CD4-positive, alpha-beta T cell treated with Interleukin-15 for 1 hour (primary cell): ENCODE measurements at regions not wholly inside any gene's neighbourhood (a gene's known extent, or its start where the extent isn't known, plus 50 kb on each side); places are given as distances from the start of the nearest gene placed in this dataset.

ENCODE experiments used
- DNase-seq: peaks from one replicate; pipeline ENCODE4 v3.0.0-alpha.2; 2020

GRCh38 chr6:91149246-91149955 lies 562.5 kb upstream of the MAP3K7 start:
- no peak for DNase-seq

- DNase-seq: no peak
Observed at GRCh38 chr6:91144126-91144525, 557.3 kb upstream of the MAP3K7 start.

GRCh38 chr6:91142154-91142553 lies 555.3 kb upstream of the MAP3K7 start:
- DNase-seq: no peak

GRCh38 chr6:91141346-91141745 lies 554.5 kb upstream of the MAP3K7 start:
- no peak for DNase-seq

- no peak for DNase-seq
Observed at GRCh38 chr6:91140449-91140848, 553.6 kb upstream of the MAP3K7 start.

GRCh38 chr6:91137286-91137685 lies 550.4 kb upstream of the MAP3K7 start:
- no peak for DNase-seq

- no peak for DNase-seq
Observed at GRCh38 chr6:91135406-91136103, 548.7 kb upstream of the MAP3K7 start.

- DNase-seq: no peak
Observed at GRCh38 chr6:91132461-91132860, 545.6 kb upstream of the MAP3K7 start.

GRCh38 chr6:91130126-91130525 lies 543.3 kb upstream of the MAP3K7 start:
- DNase-seq: no peak

GRCh38 chr6:91127752-91128151 lies 540.9 kb upstream of the MAP3K7 start:
- DNase-seq: no peak

- no peak for DNase-seq
Observed at GRCh38 chr6:91126876-91127275, 540.0 kb upstream of the MAP3K7 start.

- DNase-seq: no peak
Observed at GRCh38 chr6:91117550-91117949, 530.7 kb upstream of the MAP3K7 start.

GRCh38 chr6:91114123-91114708 lies 527.3 kb upstream of the MAP3K7 start:
- no peak for DNase-seq

GRCh38 chr6:91106083-91106482 lies 519.2 kb upstream of the MAP3K7 start:
- no peak for DNase-seq

- DNase-seq: no peak
Observed at GRCh38 chr6:91105532-91105931, 518.7 kb upstream of the MAP3K7 start.

GRCh38 chr6:91099479-91099878 lies 512.6 kb upstream of the MAP3K7 start:
- no peak for DNase-seq

GRCh38 chr6:91098006-91098405 lies 511.1 kb upstream of the MAP3K7 start:
- no peak for DNase-seq

- no peak for DNase-seq
Observed at GRCh38 chr6:91097364-91097763, 510.5 kb upstream of the MAP3K7 start.

GRCh38 chr6:91094806-91095475 lies 508.1 kb upstream of the MAP3K7 start:
- no peak for DNase-seq

GRCh38 chr6:91094341-91094740 lies 507.5 kb upstream of the MAP3K7 start:
- DNase-seq: no peak

- DNase-seq: no peak
Observed at GRCh38 chr6:91088976-91089375, 502.1 kb upstream of the MAP3K7 start.

GRCh38 chr6:91088515-91088914 lies 501.6 kb upstream of the MAP3K7 start:
- DNase-seq: no peak

GRCh38 chr6:91087908-91088307 lies 501.0 kb upstream of the MAP3K7 start:
- DNase-seq: no peak

- DNase-seq: no peak
Observed at GRCh38 chr6:91083211-91083610, 496.3 kb upstream of the MAP3K7 start.
